RWPE2 (cell line): ENCODE measurements at regions not wholly inside any gene's neighbourhood (a gene's known extent, or its start where the extent isn't known, plus 50 kb on each side); places are given as distances from the start of the nearest gene placed in this dataset.

Experiments used
- ATAC-seq: fragments of 200-7000 bp; cut with Tn5 transposase; 3 replicates; pipeline ENCODE4 v1.9.1; 2021; ENCODE audit warnings: low read depth
- DNase-seq: peaks from one replicate; pipeline ENCODE4 v3.0.0-alpha.2; 2020; ENCODE audit warnings: low spot score
- H3K27ac ChIP-seq: fragments of 450-650 bp; 2 replicates; pipeline ENCODE4 v1.5.1; 2017; ENCODE audit warnings: mild to moderate bottlenecking; ENCODE audit not compliant: poor library complexity, severe bottlenecking
- H3K27me3 ChIP-seq: fragments of 250-450 bp; sonication (Bioruptor Pico); 2 replicates; pipeline ENCODE4 v1.5.1; 2021; ENCODE audit warnings: mild to moderate bottlenecking, moderate library complexity; ENCODE audit not compliant: insufficient read depth, poor library complexity, severe bottlenecking
- H3K36me3 ChIP-seq: fragments of 250-450 bp; sonication (Bioruptor Pico); 2 replicates; pipeline ENCODE4 v1.5.1; 2020; ENCODE audit warnings: low read depth, mild to moderate bottlenecking, moderate library complexity
- H3K4me1 ChIP-seq: fragments of 250-450 bp; sonication (Bioruptor Pico); 2 replicates; pipeline ENCODE4 v1.5.1; 2021; ENCODE audit warnings: mild to moderate bottlenecking, moderate library complexity; ENCODE audit not compliant: insufficient read depth, poor library complexity, severe bottlenecking
- H3K4me3 ChIP-seq: fragments of 250-450 bp; sonication (Bioruptor Pico); 2 replicates; pipeline ENCODE4 v1.5.1; 2021; ENCODE audit warnings: mild to moderate bottlenecking, moderate library complexity; ENCODE audit not compliant: severe bottlenecking
- H3K9me3 ChIP-seq: fragments of 250-450 bp; sonication (Bioruptor Pico); 2 replicates; pipeline ENCODE4 v1.5.1; 2021; ENCODE audit warnings: mild to moderate bottlenecking, moderate library complexity; ENCODE audit not compliant: severe bottlenecking
- CTCF ChIP-seq: fragments of 450-650 bp; IDR thresholded peaks from one replicate; pipeline ENCODE4 v1.5.1; 2017; ENCODE audit warnings: mild to moderate bottlenecking, moderate library complexity; ENCODE audit not compliant: poor library complexity, severe bottlenecking

GRCh38 chr6:1146500-1146899 lies 165.4 kb upstream of the FOXQ1 start:
- Histone ChIP-seq H3K27ac (no peak overlapping the region), H3K9me3 (no peaks in the 10 kb centered on the region), H3K4me3 (no peak overlapping the region), H3K36me3 (no peaks in the 10 kb centered on the region), H3K4me1 (no peaks in the 10 kb centered on the region), H3K27me3 (no peaks in the 10 kb centered on the region)
- no peak for ATAC-seq
- no peak for DNase-seq
- no peak for TF ChIP-seq CTCF

GRCh38 chr6:1145768-1146218 lies 166.1 kb upstream of the FOXQ1 start:
- no peak overlapping the region for H3K4me3 ChIP-seq
- H3K36me3 ChIP-seq, result no peaks in the 10 kb centered on the region
- H3K27ac ChIP-seq, result no peak overlapping the region
- no peak for TF ChIP-seq CTCF
- no peaks in the 10 kb centered on the region for H3K27me3 ChIP-seq
- DNase-seq (no peak), ATAC-seq (no peak)
- H3K9me3 ChIP-seq, result peaks cover 3% of the 10 kb centered on the region
- H3K4me1 ChIP-seq, result no peaks in the 10 kb centered on the region

GRCh38 chr6:1144842-1145767 lies 166.8 kb upstream of the FOXQ1 start:
- H3K36me3 ChIP-seq, result no peaks in the 10 kb centered on the region
- DNase-seq, result no peak
- ATAC-seq, result no peak
- H3K4me1 ChIP-seq, result no peaks in the 10 kb centered on the region
- no peak overlapping the region for H3K27ac ChIP-seq
- peaks cover 3% of the 10 kb centered on the region for H3K9me3 ChIP-seq
- no peak for TF ChIP-seq CTCF
- no peaks in the 10 kb centered on the region for H3K27me3 ChIP-seq
- H3K4me3 ChIP-seq, result no peak overlapping the region

- ATAC-seq, result no peak
- H3K36me3 ChIP-seq, result no peaks in the 10 kb centered on the region
- H3K4me3 ChIP-seq, result no peak overlapping the region
- DNase-seq, result no peak
- no peak for TF ChIP-seq CTCF
- H3K27ac ChIP-seq, result no peak overlapping the region
- H3K4me1 ChIP-seq, result no peaks in the 10 kb centered on the region
- no peaks in the 10 kb centered on the region for H3K27me3 ChIP-seq
- peaks cover 3% of the 10 kb centered on the region for H3K9me3 ChIP-seq
Measured at GRCh38 chr6:1143655-1144054, 168.2 kb upstream of the FOXQ1 start.
